H1 (cell line): ENCODE measurements at regions not wholly inside any gene's neighbourhood (a gene's known extent, or its start where the extent isn't known, plus 50 kb on each side); places are given as distances from the start of the nearest gene placed in this dataset.

ENCODE experiments used
- CTCF ChIA-PET: fragments of 300-600 bp; sonication (Branson Sonifier 250); formaldehyde crosslinking; loops from one replicate; lab custom pipeline; 2021; ENCODE audit not compliant: partially characterized antibody; lab: Charles Lee
- POLR2A ChIA-PET: fragments of 300-600 bp; sonication (Branson Sonifier 250); formaldehyde crosslinking; loops from one replicate; lab custom pipeline; 2021; ENCODE audit warnings: inconsistent platforms; ENCODE audit not compliant: partially characterized antibody; lab: Charles Lee
- DNase-seq, 2 experiments: peaks; one replicate each; pipeline versions ENCODE4 v3.0.0 to v3.0.0-alpha.2; 2010 to 2022; ENCODE audit warnings: low spot score in 2 of 2, low read depth in 1 of 2, mixed read lengths in 1 of 2
- FAIRE-seq: peaks from 2 replicates; lab custom pipeline; 2011; peaks lifted over from hg19 to GRCh38; lab: Jason Lieb, UNC
- H2AFZ ChIP-seq: 2 replicates; pipeline ENCODE4 v1.8.1; 2012; ENCODE audit warnings: low read length, inconsistent platforms
- H2AK5ac ChIP-seq: 2 replicates; pipeline ENCODE4 v1.6.1; 2013; ENCODE audit warnings: low read depth, low read length
- H2BK120ac ChIP-seq: replicated peaks from 2 replicates; pipeline ENCODE3; 2013; ENCODE audit warnings: low read depth, low read length, inconsistent platforms
- H2BK12ac ChIP-seq: 2 replicates; pipeline ENCODE4 v1.6.1; 2013; ENCODE audit warnings: low read depth, low read length
- H2BK15ac ChIP-seq: 2 replicates; pipeline ENCODE4 v1.6.1; 2013; ENCODE audit warnings: low read length
- H2BK20ac ChIP-seq: 2 replicates; pipeline ENCODE4 v1.6.1; 2013; ENCODE audit warnings: low read length
- H2BK5ac ChIP-seq: 2 replicates; pipeline ENCODE4 v1.6.1; 2013; ENCODE audit warnings: low read depth, low read length
- H3K14ac ChIP-seq: 2 replicates; pipeline ENCODE4 v1.6.1; 2013; ENCODE audit warnings: inconsistent platforms; ENCODE audit not compliant: insufficient read length
- H3K18ac ChIP-seq: 2 replicates; pipeline ENCODE4 v1.6.1; 2013; ENCODE audit warnings: low read length; ENCODE audit errors: extremely low read depth
- H3K23ac ChIP-seq: 2 replicates; pipeline ENCODE4 v1.6.1; 2013; ENCODE audit warnings: inconsistent platforms; ENCODE audit not compliant: insufficient read length
- H3K23me2 ChIP-seq: 2 replicates; pipeline ENCODE4 v1.6.1; 2013; ENCODE audit warnings: low read depth, low read length
- H3K27ac ChIP-seq: 2 replicates; pipeline ENCODE4 v1.6.1; 2011; ENCODE audit warnings: low read depth, low read length, inconsistent platforms
- H3K27me3 ChIP-seq, 4 experiments: replicated peaks in 1 of 4; 1 replicate in 1 of 4; 2 replicates in 3 of 4; pipeline versions ENCODE4 v1.6.1 to v1.8.1; 2011 to 2013; ENCODE audit warnings: low read length in 3 of 4, mild to moderate bottlenecking in 3 of 4, inconsistent platforms in 2 of 4, mixed read lengths in 2 of 4, moderate library complexity in 1 of 4; ENCODE audit not compliant: control insufficient read depth in 3 of 4, insufficient read depth in 3 of 4; ENCODE audit errors: extremely low read depth in 1 of 4
- H3K36me3 ChIP-seq, 4 experiments: 2 replicates each; pipeline versions ENCODE4 v1.6.1 to v1.8.1; 2011 to 2013; ENCODE audit warnings: mild to moderate bottlenecking in 4 of 4, low read length in 3 of 4, moderate library complexity in 2 of 4, control low read depth in 1 of 4, inconsistent platforms in 1 of 4; ENCODE audit not compliant: insufficient read depth in 4 of 4, control insufficient read depth in 2 of 4
- H3K4ac ChIP-seq: replicated peaks from 2 replicates; pipeline ENCODE3; 2013; ENCODE audit warnings: low read length, low read depth, mixed read lengths, inconsistent platforms; ENCODE audit not compliant: insufficient read length
- H3K4me1 ChIP-seq, 4 experiments: replicated peaks in 1 of 4; 1 replicate in 1 of 4; 2 replicates in 3 of 4; pipeline versions ENCODE4 v1.6.1 to v1.8.1; 2011 to 2013; ENCODE audit warnings: low read length in 3 of 4, inconsistent platforms in 2 of 4, mixed read lengths in 1 of 4; ENCODE audit not compliant: insufficient read depth in 4 of 4, control insufficient read depth in 3 of 4
- H3K4me2 ChIP-seq, 2 experiments: 2 replicates each; pipeline versions ENCODE4 v1.6.1 to v1.8.1; 2011 to 2013; ENCODE audit warnings: low read depth in 2 of 2, low read length in 2 of 2, control low read depth in 1 of 2, inconsistent platforms in 1 of 2, mild to moderate bottlenecking in 1 of 2; ENCODE audit not compliant: insufficient read depth in 1 of 2
- H3K4me3 ChIP-seq, 4 experiments: fragments of 200-600, 300-600 bp in 1 of 4; sonication (generic), shearing (Covaris generic), sonication (Bioruptor Twin) in 1 of 4; 2 replicates each; pipeline versions ENCODE4 v1.5.1 to v1.8.1; 2011 to 2016; ENCODE audit warnings: low read length in 4 of 4, low read depth in 3 of 4, control low read depth in 2 of 4, inconsistent platforms in 2 of 4, mild to moderate bottlenecking in 2 of 4, mixed read lengths in 1 of 4, moderate library complexity in 1 of 4; ENCODE audit not compliant: insufficient read depth in 2 of 4; ENCODE audit errors: extremely low read depth in 1 of 4
- H3K56ac ChIP-seq: replicated peaks from 2 replicates; pipeline ENCODE3; 2013; ENCODE audit warnings: low read depth, mild to moderate bottlenecking, mixed read lengths, low read length, inconsistent platforms; ENCODE audit not compliant: insufficient read length
- H3K79me1 ChIP-seq: 2 replicates; pipeline ENCODE4 v1.6.1; 2013; ENCODE audit warnings: low read depth, low read length, control low read depth
- H3K79me2 ChIP-seq, 2 experiments: 2 replicates each; pipeline versions ENCODE4 v1.6.1 to v1.8.1; 2012 to 2013; ENCODE audit warnings: low read length in 2 of 2, mild to moderate bottlenecking in 2 of 2, inconsistent platforms in 1 of 2; ENCODE audit not compliant: insufficient read depth in 2 of 2, control insufficient read depth in 1 of 2
- H3K9ac ChIP-seq, 4 experiments: replicated peaks in 1 of 4; 1 replicate in 1 of 4; 2 replicates in 3 of 4; pipeline versions ENCODE4 v1.6.1 to v1.8.1; 2011 to 2013; ENCODE audit warnings: low read depth in 3 of 4, low read length in 3 of 4, control low read depth in 2 of 4, mild to moderate bottlenecking in 2 of 4, moderate library complexity in 2 of 4, inconsistent platforms in 1 of 4; ENCODE audit errors: extremely low read depth in 1 of 4
- H3K9me3 ChIP-seq, 2 experiments: 2 replicates each; pipeline versions ENCODE4 v1.6.1 to v1.8.1; 2012 to 2013; ENCODE audit warnings: mild to moderate bottlenecking in 2 of 2, moderate library complexity in 2 of 2, control low read depth in 1 of 2, inconsistent platforms in 1 of 2, low read depth in 1 of 2, low read length in 1 of 2, mixed read lengths in 1 of 2; ENCODE audit not compliant: insufficient read depth in 2 of 2
- H4K20me1 ChIP-seq, 2 experiments: replicated peaks in 1 of 2; 2 replicates each; pipeline versions ENCODE3 to v1.8.1; 2011 to 2013; ENCODE audit warnings: inconsistent platforms in 2 of 2, low read length in 2 of 2, mild to moderate bottlenecking in 1 of 2; ENCODE audit not compliant: insufficient read depth in 2 of 2, control insufficient read depth in 1 of 2
- H4K5ac ChIP-seq: 2 replicates; pipeline ENCODE4 v1.6.1; 2013; ENCODE audit warnings: low read length, low read depth, mixed read lengths, inconsistent platforms; ENCODE audit not compliant: insufficient read length
- H4K8ac ChIP-seq: 2 replicates; pipeline ENCODE4 v1.8.0; 2013; ENCODE audit warnings: mild to moderate bottlenecking, moderate library complexity, low read length, inconsistent platforms; ENCODE audit not compliant: insufficient read depth; ENCODE audit errors: extremely low read depth
- H4K91ac ChIP-seq: replicated peaks from 2 replicates; pipeline ENCODE3; 2013; ENCODE audit warnings: low read length, mixed read lengths, inconsistent platforms; ENCODE audit not compliant: insufficient read length
- ASH2L ChIP-seq: fragments of 200-600, 300-600 bp; sonication (generic); IDR thresholded peaks from one replicate; pipeline ENCODE4 v1.7.1; 2017; ENCODE audit warnings: low read length
- CBX5 ChIP-seq: fragments of 300-800, 300-1000 bp; sonication (generic); IDR thresholded peaks from 2 replicates; pipeline ENCODE4 v1.7.1; 2016; ENCODE audit warnings: antibody characterized with exemption, low read length, low read depth
- CREB1 ChIP-seq: IDR thresholded peaks from 2 replicates; pipeline ENCODE4 v1.6.1; 2012; ENCODE audit warnings: inconsistent platforms
- GABPA ChIP-seq: IDR thresholded peaks from 2 replicates; pipeline ENCODE4 v1.6.1; 2011; ENCODE audit warnings: mild to moderate bottlenecking, low read length, moderate library complexity, borderline replicate concordance; ENCODE audit not compliant: insufficient read depth
- HDAC2 ChIP-seq, 2 experiments: fragments of 300-600 bp in 1 of 2; sonication (generic) in 1 of 2; IDR thresholded peaks; 2 replicates each; pipeline ENCODE4 v1.6.1; 2011 to 2012; ENCODE audit warnings: low read depth in 2 of 2, low read length in 2 of 2, mild to moderate bottlenecking in 2 of 2, moderate library complexity in 2 of 2, borderline replicate concordance in 1 of 2, inconsistent platforms in 1 of 2
- KDM5A ChIP-seq: fragments of 200-600 bp; IDR thresholded peaks from 2 replicates; pipeline ENCODE4 v1.7.1; 2012; ENCODE audit warnings: mild to moderate bottlenecking, low read length, inconsistent platforms, mixed read lengths
- RAD21 ChIP-seq, 2 experiments: IDR thresholded peaks in 1 of 2; conservative IDR thresholded peaks in 1 of 2; 2 replicates each; pipeline ENCODE4 v1.6.1; 2011; ENCODE audit warnings: low read depth in 2 of 2, low read length in 2 of 2, improper control_type of control experiment in 1 of 2, inconsistent platforms in 1 of 2, mild to moderate bottlenecking in 1 of 2, moderate library complexity in 1 of 2
- SUZ12 ChIP-seq: fragments of 200-600 bp; sonication (generic); IDR thresholded peaks from 2 replicates; pipeline ENCODE4 v1.6.1; 2012; ENCODE audit warnings: mild to moderate bottlenecking, inconsistent platforms, low read length, moderate library complexity, mixed read lengths
- TBP ChIP-seq: IDR thresholded peaks from 2 replicates; pipeline ENCODE4 v1.6.1; 2011; ENCODE audit warnings: low read depth, low read length, improper control_type of control experiment
- WGBS, 2 experiments: shearing (Covaris generic) in 1 of 2; methylation state at CpG; one replicate each; pipeline versions ENCODE4 v1.1.6 to v1.1.7; 2013 to 2015; ENCODE audit warnings: low lambda C conversion rate in 2 of 2, mixed read lengths in 2 of 2, inconsistent platforms in 1 of 2, low coverage in 1 of 2, missing lambda C conversion rate in 1 of 2; ENCODE audit not compliant: insufficient replicate concordance in 2 of 2, insufficient coverage in 1 of 2, insufficient read length in 1 of 2; ENCODE audit errors: extremely low coverage in 1 of 2, missing lambda C conversion rate in 1 of 2; 5-methylcytosine and 5-hydroxymethylcytosine counted together
- TF ChIP-seq, protein P1 (sequence below), 3 experiments: IDR thresholded peaks; 1 replicate in 2 of 3; 2 replicates in 1 of 3; pipeline versions ENCODE4 v1.5.1 to v1.6.1; 2011; ENCODE audit warnings: low read length in 3 of 3, mild to moderate bottlenecking in 3 of 3, inconsistent platforms in 2 of 3, low read depth in 1 of 3, moderate library complexity in 1 of 3; ENCODE audit not compliant: insufficient read depth in 1 of 3; ENCODE audit errors: control extremely low read depth in 1 of 3
- TF ChIP-seq, protein P2 (sequence below): IDR thresholded peaks from 2 replicates; pipeline ENCODE4 v1.6.1; 2012; ENCODE audit warnings: inconsistent platforms

DNA sequence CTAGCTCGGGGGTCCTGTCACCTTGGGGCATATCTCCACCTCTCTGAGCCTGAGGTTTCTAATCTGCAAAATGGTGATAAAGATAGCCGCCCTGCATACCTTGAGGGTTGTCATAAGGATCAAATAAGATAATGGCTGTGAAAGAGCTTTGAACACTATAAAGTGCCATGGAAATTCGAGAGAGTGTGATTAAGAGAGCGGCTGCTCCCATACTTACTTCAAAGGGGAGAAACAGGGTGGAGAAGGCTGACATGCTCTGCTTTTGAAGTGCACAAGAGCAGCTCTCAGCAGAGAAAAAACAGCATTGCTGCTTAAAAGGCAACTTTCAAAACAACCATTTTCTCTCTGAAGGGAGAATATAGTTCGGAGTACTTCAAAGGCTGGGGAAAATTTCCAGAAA lies 529.2 kb downstream of the EPHB1 start:
- Histone ChIP-seq H3K9ac (no peak overlapping the region), H3K23me2 (no peaks in the 10 kb centered on the region), H3K14ac (no peak overlapping the region), H3K4ac (no peak overlapping the region), H2BK20ac (no peak overlapping the region), H4K8ac (no peak overlapping the region), H3K23ac (no peak overlapping the region), H2AFZ (no peak overlapping the region), H2BK12ac (no peak overlapping the region), H3K27me3 (no peaks in the 10 kb centered on the region), H3K36me3 (no peaks in the 10 kb centered on the region), H3K9me3 (no peaks in the 10 kb centered on the region; a peak in 1 of 4 replicates), H3K79me1 (no peaks in the 10 kb centered on the region), H3K18ac (no peak overlapping the region), H3K4me2 (no peak overlapping the region), H4K91ac (no peak overlapping the region), H2BK5ac (no peak overlapping the region), H4K5ac (no peak overlapping the region), H3K27ac (no peak overlapping the region), H2BK15ac (no peak overlapping the region), H3K79me2 (no peaks in the 10 kb centered on the region), H2AK5ac (no peak overlapping the region), H3K4me3 (no peak overlapping the region), H3K4me1 (no peaks in the 10 kb centered on the region), H2BK120ac (no peak overlapping the region), H4K20me1 (no peaks in the 10 kb centered on the region), H3K56ac (no peak overlapping the region)
- ChIA-PET CTCF (interaction anchor here (0.7 to 1.6 kb wide), 2 partner anchors 14 to 84 kb away, joined by 3 to 5 read pairs; no protein-coding TSS in a partner anchor), POLR2A (no interaction called here)
- WGBS, 2 experiments: 92% methylated on average over 5 of the region's 5 CpGs; no CpG with 5 or more reads in 1 of the 2 experiments
- FAIRE-seq (no peak), DNase-seq (no peak)
- TF ChIP-seq GABPA (no peak), KDM5A (no peak), CBX5 (no peak), ASH2L (no peak), RAD21 (IDR thresholded peaks at IDR 0.05 in 1 of 2, conservative IDR thresholded peaks at IDR 0.05 in 1 of 2; ENCODE audit: low read depth in 2 of 2, low read length in 2 of 2) (no peak), TBP (no peak), SUZ12 (no peak), CREB1 (no peak), HDAC2 (IDR thresholded peaks at IDR 0.05; ENCODE audit: borderline replicate concordance in 1 of 2, low read depth in 2 of 2, low read length in 2 of 2) (no peak)
- TF ChIP-seq, protein P1, sequence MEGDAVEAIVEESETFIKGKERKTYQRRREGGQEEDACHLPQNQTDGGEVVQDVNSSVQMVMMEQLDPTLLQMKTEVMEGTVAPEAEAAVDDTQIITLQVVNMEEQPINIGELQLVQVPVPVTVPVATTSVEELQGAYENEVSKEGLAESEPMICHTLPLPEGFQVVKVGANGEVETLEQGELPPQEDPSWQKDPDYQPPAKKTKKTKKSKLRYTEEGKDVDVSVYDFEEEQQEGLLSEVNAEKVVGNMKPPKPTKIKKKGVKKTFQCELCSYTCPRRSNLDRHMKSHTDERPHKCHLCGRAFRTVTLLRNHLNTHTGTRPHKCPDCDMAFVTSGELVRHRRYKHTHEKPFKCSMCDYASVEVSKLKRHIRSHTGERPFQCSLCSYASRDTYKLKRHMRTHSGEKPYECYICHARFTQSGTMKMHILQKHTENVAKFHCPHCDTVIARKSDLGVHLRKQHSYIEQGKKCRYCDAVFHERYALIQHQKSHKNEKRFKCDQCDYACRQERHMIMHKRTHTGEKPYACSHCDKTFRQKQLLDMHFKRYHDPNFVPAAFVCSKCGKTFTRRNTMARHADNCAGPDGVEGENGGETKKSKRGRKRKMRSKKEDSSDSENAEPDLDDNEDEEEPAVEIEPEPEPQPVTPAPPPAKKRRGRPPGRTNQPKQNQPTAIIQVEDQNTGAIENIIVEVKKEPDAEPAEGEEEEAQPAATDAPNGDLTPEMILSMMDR (IDR thresholded peaks at IDR 0.05; ENCODE audit: control extremely low read depth in 1 of 3, insufficient read depth in 1 of 3, low read depth in 1 of 3, low read length in 3 of 3): no peak
- TF ChIP-seq, protein P2, sequence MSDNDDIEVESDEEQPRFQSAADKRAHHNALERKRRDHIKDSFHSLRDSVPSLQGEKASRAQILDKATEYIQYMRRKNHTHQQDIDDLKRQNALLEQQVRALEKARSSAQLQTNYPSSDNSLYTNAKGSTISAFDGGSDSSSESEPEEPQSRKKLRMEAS: no peak
